ENCODE measurements at regions not wholly inside any gene's neighbourhood (a gene's known extent, or its start where the extent isn't known, plus 50 kb on each side); places are given as distances from the start of the nearest gene placed in this dataset.
"Not testable (repeated sequence)": the region's sequence is repeated elsewhere in the genome, so short reads cannot be mapped to it uniquely, and the experiment has no call there.

DNA sequence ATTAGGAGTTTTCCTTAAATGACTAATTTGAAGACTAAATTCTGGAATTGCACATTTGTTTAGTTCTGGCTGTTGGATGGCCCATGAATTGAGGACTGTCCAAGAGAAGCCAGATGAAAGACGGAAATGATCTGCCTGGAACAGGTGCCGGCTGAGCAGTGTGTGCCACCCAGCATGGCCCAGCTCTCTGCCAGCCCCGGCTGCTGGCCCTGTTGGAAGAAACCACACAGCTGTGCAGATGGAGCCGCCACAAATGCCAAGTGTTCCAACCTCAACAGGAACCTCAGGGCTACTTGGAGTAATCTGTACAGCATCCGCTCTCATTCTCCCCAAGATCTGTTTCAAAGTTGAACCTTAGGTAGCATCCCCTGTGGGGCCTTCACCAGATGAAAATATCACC, 67.0 kb upstream of the STARD13 start:
- H3K36me3 ChIP-seq = no peaks in the 10 kb centered on the region
- DNase-seq = no peak
- H3K4me1 ChIP-seq = peaks cover 3 to 5% (median 3%) of the 10 kb centered on the region in 3 donors
- TF ChIP-seq, protein P1, sequence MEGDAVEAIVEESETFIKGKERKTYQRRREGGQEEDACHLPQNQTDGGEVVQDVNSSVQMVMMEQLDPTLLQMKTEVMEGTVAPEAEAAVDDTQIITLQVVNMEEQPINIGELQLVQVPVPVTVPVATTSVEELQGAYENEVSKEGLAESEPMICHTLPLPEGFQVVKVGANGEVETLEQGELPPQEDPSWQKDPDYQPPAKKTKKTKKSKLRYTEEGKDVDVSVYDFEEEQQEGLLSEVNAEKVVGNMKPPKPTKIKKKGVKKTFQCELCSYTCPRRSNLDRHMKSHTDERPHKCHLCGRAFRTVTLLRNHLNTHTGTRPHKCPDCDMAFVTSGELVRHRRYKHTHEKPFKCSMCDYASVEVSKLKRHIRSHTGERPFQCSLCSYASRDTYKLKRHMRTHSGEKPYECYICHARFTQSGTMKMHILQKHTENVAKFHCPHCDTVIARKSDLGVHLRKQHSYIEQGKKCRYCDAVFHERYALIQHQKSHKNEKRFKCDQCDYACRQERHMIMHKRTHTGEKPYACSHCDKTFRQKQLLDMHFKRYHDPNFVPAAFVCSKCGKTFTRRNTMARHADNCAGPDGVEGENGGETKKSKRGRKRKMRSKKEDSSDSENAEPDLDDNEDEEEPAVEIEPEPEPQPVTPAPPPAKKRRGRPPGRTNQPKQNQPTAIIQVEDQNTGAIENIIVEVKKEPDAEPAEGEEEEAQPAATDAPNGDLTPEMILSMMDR (IDR thresholded peaks at IDR 0.05) = no peak
- H3K27me3 ChIP-seq = no peaks in the 10 kb centered on the region
- peak overlapping the region in 1 of 4 donors; percentile 17 for H3K27ac ChIP-seq
- no peaks in the 10 kb centered on the region for H3K9me3 ChIP-seq
- ATAC-seq = no peak
- H3K4me3 ChIP-seq = no peak overlapping the region
- intact Hi-C loops (cut with DNase I) = no loop called here
- no peak for FAIRE-seq
- 77 to 87% methylated on average over 5 of the region's 5 CpGs for WGBS, 2 donors

DNA sequence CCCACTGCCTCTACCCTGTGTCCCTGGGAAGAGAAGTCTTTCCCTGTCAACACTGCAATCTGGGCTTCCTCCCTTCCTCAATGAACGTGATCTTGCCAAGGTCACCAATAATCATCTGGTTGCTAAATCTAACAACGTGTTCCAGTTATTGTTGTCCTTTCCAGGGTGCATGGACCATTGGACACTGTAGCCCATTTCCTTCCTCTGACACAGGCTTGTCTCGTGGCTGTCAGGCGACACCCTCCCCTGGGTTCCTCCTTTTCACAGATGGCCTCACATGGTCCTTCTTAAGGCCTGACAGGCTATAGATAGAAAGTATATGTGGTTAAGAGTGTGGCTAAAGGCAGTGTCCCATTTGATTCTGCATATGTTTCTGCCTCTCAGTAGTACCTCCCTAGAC, 67.7 kb upstream of the STARD13 start:
- H3K27me3 ChIP-seq = no peaks in the 10 kb centered on the region
- H3K4me1 ChIP-seq = peaks cover 3 to 5% (median 3%) of the 10 kb centered on the region in 3 donors
- no peaks in the 10 kb centered on the region for H3K9me3 ChIP-seq
- FAIRE-seq (no peak), DNase-seq (peak in 1 of 6 donors; percentile 60), ATAC-seq (peak in 2 of 4 donors; percentile 11 to 29)
- intact Hi-C loops (cut with DNase I) = no loop called here
- H3K4me3 ChIP-seq = no peak overlapping the region
- 47% methylated on average over 4 of the region's 4 CpGs for WGBS, 2 donors
- TF ChIP-seq, protein P1 (IDR thresholded peaks at IDR 0.05) = no peak
- H3K36me3 ChIP-seq = no peaks in the 10 kb centered on the region
- peak overlapping the region in 1 of 4 donors; percentile 17 for H3K27ac ChIP-seq

DNA sequence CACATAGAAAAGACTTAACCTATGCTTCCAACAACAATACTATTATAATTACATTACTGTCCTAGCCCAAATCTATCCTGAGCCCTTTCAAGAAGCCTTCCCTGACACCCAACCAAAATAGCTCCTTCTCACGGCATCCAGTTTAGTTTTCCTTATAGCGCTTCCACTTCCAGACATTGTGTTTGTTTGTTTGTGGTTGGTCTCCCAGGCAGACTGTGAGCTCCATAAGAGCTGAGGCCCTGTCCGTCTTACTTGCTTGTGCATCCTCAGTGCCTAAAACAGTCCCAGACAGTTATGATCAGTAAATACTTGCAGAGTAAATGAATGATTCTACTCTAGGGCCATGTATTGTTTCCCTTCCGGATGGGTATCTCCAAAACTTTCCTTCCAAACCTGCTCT, 68.1 kb upstream of the STARD13 start:
- TF ChIP-seq, protein P1 (IDR thresholded peaks at IDR 0.05) = no peak
- peaks cover 3 to 5% (median 3%) of the 10 kb centered on the region in 3 donors for H3K4me1 ChIP-seq
- no peak for ATAC-seq
- intact Hi-C loops (cut with DNase I) = no loop called here
- peak overlapping the region in 1 of 4 donors; percentile 12 for H3K27ac ChIP-seq
- H3K9me3 ChIP-seq = no peaks in the 10 kb centered on the region
- no peak overlapping the region for H3K4me3 ChIP-seq
- FAIRE-seq = no peak
- H3K36me3 ChIP-seq = no peaks in the 10 kb centered on the region
- no peaks in the 10 kb centered on the region for H3K27me3 ChIP-seq
- 93% methylated on average over 4 of the region's 4 CpGs for WGBS, 2 donors
- DNase-seq = no peak

DNA sequence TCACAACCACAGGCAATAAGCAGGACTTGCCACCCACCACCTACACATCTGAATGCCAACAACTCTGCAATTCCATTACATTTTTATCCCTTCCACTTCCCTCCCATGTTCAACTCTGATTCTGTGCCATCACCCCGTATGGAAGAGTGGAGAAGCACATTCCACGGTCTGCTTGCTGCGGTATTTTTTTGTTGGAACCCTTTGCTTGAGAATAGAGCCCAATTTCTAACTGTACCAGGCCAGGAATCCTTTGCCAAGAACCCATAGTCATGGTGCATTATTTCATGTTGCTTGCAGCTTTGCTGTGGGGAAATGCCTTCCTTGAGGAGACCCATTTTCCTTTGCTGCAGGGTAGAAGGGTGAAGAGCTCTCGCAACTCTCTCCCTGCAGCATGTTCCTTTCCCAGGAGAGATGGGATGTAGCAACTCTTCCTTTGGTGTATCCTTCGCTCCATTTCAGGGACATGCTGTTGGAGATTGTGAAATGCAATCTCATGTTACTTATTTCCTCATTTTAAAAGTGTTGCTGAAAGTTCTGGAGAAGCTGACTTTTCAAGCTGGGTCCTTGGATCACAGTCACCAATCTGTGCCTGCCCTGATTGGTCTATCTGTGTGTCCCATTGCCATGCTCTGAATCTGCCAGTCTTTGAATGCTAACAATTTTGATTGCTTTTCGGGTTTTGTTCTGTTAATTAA, 69.8 kb upstream of the STARD13 start:
- TF ChIP-seq, protein P1 (IDR thresholded peaks at IDR 0.05) = no peak
- intact Hi-C loops (cut with DNase I) = no loop called here
- Histone ChIP-seq H3K27me3 (no peaks in the 10 kb centered on the region), H3K4me3 (no peak overlapping the region), H3K27ac (peak overlapping the region in 1 of 4 donors; percentile 7), H3K36me3 (no peaks in the 10 kb centered on the region), H3K9me3 (no peaks in the 10 kb centered on the region), H3K4me1 (peaks cover 3 to 5% (median 3%) of the 10 kb centered on the region in 3 donors)
- DNase-seq = no peak
- WGBS, 2 donors = 84 to 88% methylated on average over 6 of the region's 6 CpGs
- no peak for FAIRE-seq
- ATAC-seq = peak in 3 of 4 donors; percentile 17 to 20 (median 19)

DNA sequence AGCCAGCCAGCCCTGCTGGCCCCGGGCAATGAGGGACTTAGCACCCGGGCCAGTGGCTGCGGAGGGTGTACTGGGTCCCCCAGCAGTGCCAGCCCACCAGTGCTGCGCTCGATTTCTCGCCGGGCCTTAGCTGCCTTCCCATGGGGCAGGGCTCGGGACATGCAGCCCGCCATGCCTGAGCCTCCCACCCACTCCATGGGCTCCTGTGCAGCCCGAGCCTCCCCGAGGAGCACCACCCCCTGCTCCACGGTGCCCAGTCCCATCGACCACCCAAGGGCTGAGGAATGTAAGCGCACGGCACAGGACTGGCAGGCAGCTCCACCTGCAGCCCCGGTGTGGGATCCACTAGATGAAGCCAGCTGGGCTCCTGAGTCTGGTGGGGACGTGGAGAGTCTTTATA, 72.5 kb upstream of the STARD13 start:
- H3K4me3 ChIP-seq; H3K36me3 ChIP-seq; FAIRE-seq; DNase-seq; H3K27ac ChIP-seq; H3K9me3 ChIP-seq; H3K4me1 ChIP-seq; intact Hi-C loops (cut with DNase I); H3K27me3 ChIP-seq; ATAC-seq: not testable (repeated sequence)
- WGBS, 2 donors = 91 to 99% methylated on average over 13 to 17 of the region's 17 CpGs

Measured in pancreas (tissue), 10 donors.